Heart left ventricle (tissue), 13 donors: ENCODE measurements at regions not wholly inside any gene's neighbourhood (a gene's known extent, or its start where the extent isn't known, plus 50 kb on each side); places are given as distances from the start of the nearest gene placed in this dataset.

Source experiments
- POLR2A ChIP-seq, 2 donors: fragments of 450-650 bp; IDR thresholded peaks; one replicate each; pipeline ENCODE4 v1.6.1; 2017; ENCODE audit warnings: antibody characterized with exemption in 2 of 2, mild to moderate bottlenecking in 2 of 2, moderate library complexity in 2 of 2
- TF ChIP-seq, protein P1 (sequence below), 12 donors: fragments of 200-600 bp; sonication (generic) in 4 of 12; IDR thresholded peaks; one replicate each; pipeline versions ENCODE4 v1.5.0 to v1.8.0; 2018 to 2022; ENCODE audit warnings: antibody characterized with exemption in 12 of 12, mild to moderate bottlenecking in 5 of 12
- donor health status: ischemic (EF 13 %, LVEDD 7.1; RV severe dilation, severe dysfunction).
- donor health status: DM: no; HTN: yes; CAD: no.
- donor health status: DM: no; HTN: no; CAD: no.
- donor health status: ischemic (EF 25% LVEDD 6.9; RV normal size, moderate dysfunction).
- donor health status: ischemic (EF 25% LVEDD 5.7; RV mildly dilated, moderate dysfunction).
- donor health status: ischemic (EF 35%, LVEDD 5.7; RV mildly dilated, moderate dysfunction).
- donor health status: nonischemic (EF 11% LVEDD 7.7; RV severe dilation, severe dysfunction).
- donor health status: DM: yes; HTN: yes; CAD: no.
- donor health status: PGD.
- donor health status: ischemic (EF 29% LVEDD 5.4; RV normal size, mild dysfunction).
- donor health status: nonischemic (EF 23%, LVEDD 6.1; RV moderate dilation, normal function).

DNA sequence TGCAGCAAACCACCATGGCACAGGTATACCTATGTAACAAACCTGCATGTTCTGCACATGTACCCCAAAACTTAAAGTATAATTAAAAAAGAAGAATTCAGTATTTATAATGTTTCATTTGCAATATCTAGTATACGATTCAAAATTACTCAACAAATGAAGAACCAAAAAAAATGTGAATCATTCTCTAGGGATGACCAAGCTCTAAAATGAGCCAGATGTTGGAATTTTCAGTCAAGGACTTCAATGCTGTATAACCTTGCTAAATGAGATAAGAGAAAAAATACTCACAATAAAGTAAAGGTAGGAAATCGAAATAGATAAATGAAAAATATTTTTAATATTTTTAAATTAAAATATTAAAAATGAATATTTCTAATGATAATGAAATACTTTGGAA is 108.7 kb upstream of the ADRA1B start:
- TF ChIP-seq, protein P1, sequence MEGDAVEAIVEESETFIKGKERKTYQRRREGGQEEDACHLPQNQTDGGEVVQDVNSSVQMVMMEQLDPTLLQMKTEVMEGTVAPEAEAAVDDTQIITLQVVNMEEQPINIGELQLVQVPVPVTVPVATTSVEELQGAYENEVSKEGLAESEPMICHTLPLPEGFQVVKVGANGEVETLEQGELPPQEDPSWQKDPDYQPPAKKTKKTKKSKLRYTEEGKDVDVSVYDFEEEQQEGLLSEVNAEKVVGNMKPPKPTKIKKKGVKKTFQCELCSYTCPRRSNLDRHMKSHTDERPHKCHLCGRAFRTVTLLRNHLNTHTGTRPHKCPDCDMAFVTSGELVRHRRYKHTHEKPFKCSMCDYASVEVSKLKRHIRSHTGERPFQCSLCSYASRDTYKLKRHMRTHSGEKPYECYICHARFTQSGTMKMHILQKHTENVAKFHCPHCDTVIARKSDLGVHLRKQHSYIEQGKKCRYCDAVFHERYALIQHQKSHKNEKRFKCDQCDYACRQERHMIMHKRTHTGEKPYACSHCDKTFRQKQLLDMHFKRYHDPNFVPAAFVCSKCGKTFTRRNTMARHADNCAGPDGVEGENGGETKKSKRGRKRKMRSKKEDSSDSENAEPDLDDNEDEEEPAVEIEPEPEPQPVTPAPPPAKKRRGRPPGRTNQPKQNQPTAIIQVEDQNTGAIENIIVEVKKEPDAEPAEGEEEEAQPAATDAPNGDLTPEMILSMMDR (IDR thresholded peaks at IDR 0.05) = no peak
- TF ChIP-seq POLR2A (IDR thresholded peaks at IDR 0.05) = no peak
